ENCODE measurements at regions not wholly inside any gene's neighbourhood (a gene's known extent, or its start where the extent isn't known, plus 50 kb on each side); places are given as distances from the start of the nearest gene placed in this dataset.

DNA sequence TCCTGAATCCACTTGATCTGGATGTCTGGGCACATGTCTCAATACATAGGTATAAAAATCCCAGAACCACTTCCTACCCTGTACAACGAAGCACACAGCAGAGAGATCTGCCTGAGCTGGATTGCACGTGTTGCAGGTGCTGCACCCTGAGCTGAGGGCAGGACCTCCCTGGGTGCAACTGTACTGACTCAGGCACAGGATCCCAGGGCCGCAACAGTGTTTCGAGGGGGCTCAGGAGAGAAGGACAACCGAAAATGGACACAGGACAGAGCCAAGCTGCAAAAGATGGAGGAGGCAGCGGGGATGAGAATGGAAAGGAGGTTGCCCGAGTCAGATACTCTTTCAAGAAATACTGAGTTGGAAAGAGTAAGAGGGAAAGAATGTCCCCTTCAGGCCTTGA is 354.1 kb downstream of the EIPR1 start:
- H3K4me1 Mint-ChIP-seq, result no peaks in the 10 kb centered on the region
- no peaks in the 10 kb centered on the region for H3K36me3 Mint-ChIP-seq (ENCODE audit: low read depth)

DNA sequence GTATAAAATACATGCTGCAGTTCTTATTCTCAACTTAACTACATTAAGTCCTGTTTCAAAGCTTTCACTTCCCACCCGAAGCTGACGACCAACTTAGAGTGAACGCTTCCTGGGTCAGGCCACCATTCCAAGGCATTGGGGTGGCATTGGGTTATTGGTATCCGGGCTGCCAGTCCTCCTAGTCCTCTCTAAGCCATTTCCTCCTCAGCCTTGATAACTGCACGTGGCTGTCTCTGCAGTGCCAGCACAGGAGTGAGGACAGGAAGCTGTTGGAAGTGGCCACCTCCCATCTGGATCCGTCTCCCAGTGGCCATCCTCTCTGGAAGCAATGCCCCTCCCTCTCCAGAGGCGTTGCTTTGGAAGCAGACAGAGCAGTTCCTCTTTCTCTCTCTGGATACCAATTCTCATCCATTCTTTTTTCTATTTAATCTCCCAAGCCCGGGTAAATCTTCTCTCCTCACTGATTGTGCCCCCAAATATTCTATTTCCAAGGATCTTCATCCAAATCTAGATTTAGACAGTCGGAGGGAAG is 354.7 kb downstream of the EIPR1 start:
- H3K27me3 Mint-ChIP-seq (ENCODE audit: low read depth, poor library complexity), result peaks cover 11% of the 10 kb centered on the region
- H3K4me3 Mint-ChIP-seq, result no peak overlapping the region
- no peak overlapping the region for H3K27ac Mint-ChIP-seq
- TF ChIP-seq, protein P1, sequence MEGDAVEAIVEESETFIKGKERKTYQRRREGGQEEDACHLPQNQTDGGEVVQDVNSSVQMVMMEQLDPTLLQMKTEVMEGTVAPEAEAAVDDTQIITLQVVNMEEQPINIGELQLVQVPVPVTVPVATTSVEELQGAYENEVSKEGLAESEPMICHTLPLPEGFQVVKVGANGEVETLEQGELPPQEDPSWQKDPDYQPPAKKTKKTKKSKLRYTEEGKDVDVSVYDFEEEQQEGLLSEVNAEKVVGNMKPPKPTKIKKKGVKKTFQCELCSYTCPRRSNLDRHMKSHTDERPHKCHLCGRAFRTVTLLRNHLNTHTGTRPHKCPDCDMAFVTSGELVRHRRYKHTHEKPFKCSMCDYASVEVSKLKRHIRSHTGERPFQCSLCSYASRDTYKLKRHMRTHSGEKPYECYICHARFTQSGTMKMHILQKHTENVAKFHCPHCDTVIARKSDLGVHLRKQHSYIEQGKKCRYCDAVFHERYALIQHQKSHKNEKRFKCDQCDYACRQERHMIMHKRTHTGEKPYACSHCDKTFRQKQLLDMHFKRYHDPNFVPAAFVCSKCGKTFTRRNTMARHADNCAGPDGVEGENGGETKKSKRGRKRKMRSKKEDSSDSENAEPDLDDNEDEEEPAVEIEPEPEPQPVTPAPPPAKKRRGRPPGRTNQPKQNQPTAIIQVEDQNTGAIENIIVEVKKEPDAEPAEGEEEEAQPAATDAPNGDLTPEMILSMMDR (IDR thresholded peaks at IDR 0.05), result no peak
- no peaks in the 10 kb centered on the region for H3K36me3 Mint-ChIP-seq (ENCODE audit: low read depth)
- DNase-seq, result no peak
- H3K9me3 Mint-ChIP-seq, result peaks cover 23% of the 10 kb centered on the region
- no peaks in the 10 kb centered on the region for H3K4me1 Mint-ChIP-seq

More for the DNA sequence above, 354.1 kb downstream of the EIPR1 start:
- TF ChIP-seq, protein P1 (IDR thresholded peaks at IDR 0.05), result no peak
- H3K4me3 Mint-ChIP-seq, result no peak overlapping the region
- H3K9me3 Mint-ChIP-seq, result peaks cover 21% of the 10 kb centered on the region
- H3K27ac Mint-ChIP-seq, result no peak overlapping the region
- peaks cover 11% of the 10 kb centered on the region for H3K27me3 Mint-ChIP-seq (ENCODE audit: low read depth, poor library complexity)
- no peak for DNase-seq

DNA sequence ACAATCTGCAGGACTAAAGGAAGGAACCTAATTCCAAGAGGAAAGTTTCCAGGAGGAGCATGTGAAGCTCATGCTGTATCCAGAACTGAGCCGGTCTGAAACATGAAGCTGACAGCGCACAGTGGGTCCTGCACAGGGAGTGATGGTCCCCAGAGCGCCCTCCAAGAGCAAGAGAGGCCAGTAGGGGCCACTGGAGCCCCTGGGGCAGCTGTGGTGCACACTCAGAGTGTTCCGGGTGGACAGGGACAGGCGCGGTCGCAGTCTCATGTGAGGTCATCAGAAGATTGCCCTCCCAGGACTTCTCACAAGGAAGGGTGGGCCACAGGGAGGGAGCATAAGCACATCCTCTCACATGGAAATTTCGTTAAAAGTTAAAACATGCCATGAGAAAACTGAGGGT is 355.9 kb downstream of the EIPR1 start:
- H3K36me3 Mint-ChIP-seq (ENCODE audit: low read depth), result no peaks in the 10 kb centered on the region
- H3K27ac Mint-ChIP-seq, result no peak overlapping the region
- H3K4me1 Mint-ChIP-seq, result no peaks in the 10 kb centered on the region
- TF ChIP-seq, protein P1 (IDR thresholded peaks at IDR 0.05), result no peak
- H3K4me3 Mint-ChIP-seq, result no peak overlapping the region
- peaks cover 9% of the 10 kb centered on the region for H3K27me3 Mint-ChIP-seq (ENCODE audit: low read depth, poor library complexity)
- no peak for DNase-seq
- H3K9me3 Mint-ChIP-seq, result peaks cover 35% of the 10 kb centered on the region

DNA sequence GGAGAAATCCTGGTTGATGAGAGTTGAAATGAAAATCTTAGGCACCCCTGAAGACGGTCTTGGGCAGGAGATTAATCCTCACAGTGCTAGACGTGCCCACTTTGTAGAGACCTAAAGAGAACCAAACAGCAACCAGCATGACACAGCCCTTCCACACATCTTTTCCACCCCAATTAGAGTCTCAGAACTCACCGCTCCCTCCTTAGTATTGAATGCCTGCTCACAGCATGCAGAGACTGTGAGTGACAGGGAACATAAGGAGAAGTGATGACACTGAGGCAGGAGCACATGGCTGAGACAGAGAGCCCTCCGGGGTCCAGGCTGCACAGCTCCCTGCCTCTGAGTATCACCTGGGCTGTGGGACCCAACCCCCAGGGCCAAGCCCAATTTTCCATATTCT is 367.6 kb downstream of the EIPR1 start:
- Mint-ChIP-seq H3K36me3 (ENCODE audit: low read depth) (no peaks in the 10 kb centered on the region), H3K27ac (no peak overlapping the region), H3K27me3 (ENCODE audit: low read depth, poor library complexity) (peaks cover 20% of the 10 kb centered on the region), H3K9me3 (peaks cover 22% of the 10 kb centered on the region), H3K4me3 (no peak overlapping the region), H3K4me1 (peaks cover 21% of the 10 kb centered on the region)
- TF ChIP-seq, protein P1 (IDR thresholded peaks at IDR 0.05), result no peak
- DNase-seq, result no peak

DNA sequence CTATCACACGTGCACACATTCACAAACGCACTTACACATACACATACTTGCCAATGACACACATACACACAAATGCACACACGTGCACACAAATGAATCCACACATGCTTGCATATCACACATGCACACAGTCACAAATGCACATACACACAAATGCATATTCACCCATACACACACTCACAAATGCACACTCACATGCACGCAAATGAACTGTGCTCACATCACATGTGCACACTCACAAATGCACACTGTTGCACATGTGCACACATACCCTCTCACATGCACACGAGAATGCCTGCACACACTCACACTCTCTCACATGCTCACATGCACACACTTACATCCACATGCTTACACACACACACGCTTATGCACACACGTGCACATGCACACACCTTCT is 368.1 kb downstream of the EIPR1 start:
- Mint-ChIP-seq H3K27ac (no peak overlapping the region), H3K9me3 (peaks cover 19% of the 10 kb centered on the region), H3K27me3 (ENCODE audit: low read depth, poor library complexity) (peaks cover 20% of the 10 kb centered on the region), H3K36me3 (ENCODE audit: low read depth) (no peaks in the 10 kb centered on the region), H3K4me3 (no peak overlapping the region), H3K4me1 (peaks cover 21% of the 10 kb centered on the region)
- TF ChIP-seq, protein P1 (IDR thresholded peaks at IDR 0.05), result no peak
- no peak for DNase-seq

DNA sequence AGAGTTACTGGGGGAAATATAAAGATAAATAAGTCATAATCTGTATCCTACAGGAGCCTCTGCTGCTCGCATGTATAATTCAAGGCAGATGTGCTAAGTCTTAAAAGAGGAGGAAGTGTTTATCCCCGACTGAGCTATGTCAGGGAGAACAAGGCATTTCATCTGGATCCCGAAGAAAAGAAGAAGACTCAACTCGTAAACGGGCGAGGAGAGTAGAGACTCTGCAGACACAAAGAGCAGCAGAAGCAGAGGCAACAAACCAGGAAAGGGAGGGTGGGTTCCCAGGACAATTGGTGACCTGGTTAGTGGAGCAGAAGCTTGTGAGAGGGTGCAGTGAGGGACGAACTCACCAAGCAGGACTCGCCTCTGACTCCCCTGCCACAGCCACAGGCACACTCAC is 368.6 kb downstream of the EIPR1 start:
- TF ChIP-seq, protein P1 (IDR thresholded peaks at IDR 0.05), result no peak
- DNase-seq, result no peak
- Mint-ChIP-seq H3K36me3 (ENCODE audit: low read depth) (no peaks in the 10 kb centered on the region), H3K4me3 (no peak overlapping the region), H3K4me1 (peaks cover 21% of the 10 kb centered on the region), H3K27me3 (ENCODE audit: low read depth, poor library complexity) (peaks cover 20% of the 10 kb centered on the region), H3K9me3 (peaks cover 17% of the 10 kb centered on the region), H3K27ac (peak overlapping the region; percentile 34)

Measured in nephron progenitor cell (in vitro differentiated cells).